Endothelial cell of umbilical vein (primary cell): ENCODE measurements at regions not wholly inside any gene's neighbourhood (a gene's known extent, or its start where the extent isn't known, plus 50 kb on each side); places are given as distances from the start of the nearest gene placed in this dataset.
"Not testable (repeated sequence)": the region's sequence is repeated elsewhere in the genome, so short reads cannot be mapped to it uniquely, and the experiment has no call there.

ENCODE experiments used
- BruUV-seq: library from RNA; stranded (reverse); fragments of 400-500 nt; replicated peaks from 2 replicates; lab custom pipeline; 2021; lab: Mats Ljungman, UMichigan
- CTCF ChIA-PET: fragments of 300-600, 350-600 bp; sonication (Branson Sonifier 250); formaldehyde crosslinking; loops from one replicate; lab custom pipeline; 2021; ENCODE audit warnings: antibody characterized with exemption, inconsistent platforms; lab: Charles Lee
- POLR2A ChIA-PET: fragments of 300-600, 350-600 bp; sonication (Branson Sonifier 250); formaldehyde crosslinking; loops from one replicate; lab custom pipeline; 2021; ENCODE audit warnings: antibody characterized with exemption, inconsistent platforms; lab: Charles Lee
- DNase-seq: peaks from one replicate; pipeline ENCODE4 v3.0.0-alpha.2; 2011; ENCODE audit warnings: low read depth, low spot score
- FAIRE-seq: peaks from 2 replicates; lab custom pipeline; 2011; peaks lifted over from hg19 to GRCh38; lab: Jason Lieb, UNC
- H2AFZ ChIP-seq: 2 replicates; pipeline ENCODE4 v1.6.0; 2012; ENCODE audit warnings: low read depth, low read length, control low read depth, inconsistent platforms
- H3K27ac ChIP-seq: 2 replicates; pipeline ENCODE4 v1.5.1; 2011; ENCODE audit warnings: low read depth, mild to moderate bottlenecking, control low read depth, low read length, moderate library complexity; ENCODE audit not compliant: insufficient read depth
- H3K27me3 ChIP-seq, 2 experiments: 2 replicates each; pipeline versions ENCODE4 v1.6.0 to v1.6.1; 2011; ENCODE audit warnings: low read length in 2 of 2, mixed read lengths in 1 of 2; ENCODE audit not compliant: control insufficient read depth in 2 of 2, insufficient read depth in 2 of 2
- H3K36me3 ChIP-seq, 2 experiments: 2 replicates in 1 of 2; 3 replicates in 1 of 2; pipeline ENCODE4 v1.5.1; 2011; ENCODE audit warnings: low read length in 2 of 2, mild to moderate bottlenecking in 1 of 2, moderate library complexity in 1 of 2; ENCODE audit not compliant: control insufficient read depth in 2 of 2, insufficient read depth in 2 of 2; ENCODE audit errors: extremely low read depth in 1 of 2
- H3K4me1 ChIP-seq: 3 replicates; pipeline ENCODE4 v1.5.1; 2011; ENCODE audit warnings: mild to moderate bottlenecking, low read length; ENCODE audit not compliant: control insufficient read depth, insufficient read depth; ENCODE audit errors: extremely low read depth
- H3K4me2 ChIP-seq: 2 replicates; pipeline ENCODE4 v1.6.1; 2011; ENCODE audit warnings: low read length, control low read depth, mixed read lengths; ENCODE audit not compliant: insufficient read depth
- H3K4me3 ChIP-seq, 3 experiments: fragments of 200-600 bp in 1 of 3; sonication (generic), shearing (Covaris generic) in 1 of 3; replicated peaks in 1 of 3; 2 replicates each; pipeline ENCODE4 v1.5.1; 2011 to 2016; ENCODE audit warnings: control low read depth in 3 of 3, low read length in 3 of 3, mild to moderate bottlenecking in 2 of 3, inconsistent platforms in 1 of 3, low read depth in 1 of 3, moderate library complexity in 1 of 3; ENCODE audit not compliant: insufficient read depth in 1 of 3
- H3K79me2 ChIP-seq: 2 replicates; pipeline ENCODE4 v1.6.0; 2012; ENCODE audit warnings: low read length, inconsistent platforms; ENCODE audit not compliant: control insufficient read depth, insufficient read depth
- H3K9ac ChIP-seq: replicated peaks from 2 replicates; pipeline ENCODE3; 2011; ENCODE audit warnings: low read length, control low read depth; ENCODE audit not compliant: insufficient read depth; ENCODE audit errors: extremely low read depth
- H3K9me1 ChIP-seq: replicated peaks from 3 replicates; pipeline ENCODE4 v1.6.0; 2011; ENCODE audit warnings: mild to moderate bottlenecking, low read length; ENCODE audit not compliant: control insufficient read depth, insufficient read depth; ENCODE audit errors: extremely low read depth
- H3K9me3 ChIP-seq: replicated peaks from 2 replicates; pipeline ENCODE4 v1.5.1; 2012; ENCODE audit warnings: low read length, inconsistent platforms; ENCODE audit not compliant: control insufficient read depth, insufficient read depth
- H4K20me1 ChIP-seq: replicated peaks from 2 replicates; pipeline ENCODE3; 2011; ENCODE audit warnings: mild to moderate bottlenecking, low read length; ENCODE audit not compliant: control insufficient read depth, insufficient read depth; ENCODE audit errors: extremely low read depth
- CTCF ChIP-seq, 2 donors: IDR thresholded peaks; 1 replicate in 1 of 2; 2 replicates in 1 of 2; pipeline ENCODE4 v1.5.1; 2011; ENCODE audit warnings: low read length in 2 of 2, mild to moderate bottlenecking in 2 of 2, moderate library complexity in 2 of 2, control low read depth in 1 of 2, inconsistent platforms in 1 of 2, low read depth in 1 of 2; ENCODE audit not compliant: insufficient read depth in 1 of 2; ENCODE audit errors: extremely low read depth in 1 of 2
- EZH2 ChIP-seq: IDR thresholded peaks from 2 replicates; pipeline ENCODE4 v1.6.1; 2012; ENCODE audit warnings: borderline replicate concordance, low read depth, mild to moderate bottlenecking, moderate library complexity, low read length, inconsistent platforms; ENCODE audit not compliant: severe bottlenecking
- FOS ChIP-seq: IDR thresholded peaks from 2 replicates; pipeline ENCODE4 v1.6.1; 2011; ENCODE audit warnings: mild to moderate bottlenecking, low read length, moderate library complexity, borderline replicate concordance; ENCODE audit not compliant: insufficient read depth
- GATA2 ChIP-seq: IDR thresholded peaks from 2 replicates; pipeline ENCODE4 v1.7.0; 2011; ENCODE audit warnings: low read depth, mild to moderate bottlenecking, moderate library complexity, mixed read lengths, low read length; ENCODE audit not compliant: insufficient read length, insufficient read depth
- JUN ChIP-seq: IDR thresholded peaks from 2 replicates; pipeline ENCODE4 v1.6.1; 2011; ENCODE audit warnings: borderline replicate concordance, low read depth; ENCODE audit not compliant: insufficient read length, insufficient read depth
- MAX ChIP-seq: IDR thresholded peaks from 2 replicates; pipeline ENCODE4 v1.6.1; 2011; ENCODE audit not compliant: insufficient read depth, insufficient read length
- MYC ChIP-seq: IDR thresholded peaks from one replicate; pipeline ENCODE4 v1.6.1; 2011; ENCODE audit warnings: mild to moderate bottlenecking, low read depth, low read length
- POLR2A ChIP-seq: IDR thresholded peaks from 2 replicates; pipeline ENCODE4 v1.6.1; 2012; ENCODE audit warnings: low read depth, mild to moderate bottlenecking, control low read depth, low read length
- POLR2AphosphoS5 ChIP-seq: IDR thresholded peaks from 2 replicates; pipeline ENCODE4 v1.6.1; 2012; ENCODE audit warnings: low read depth, mild to moderate bottlenecking, control low read depth, low read length, moderate library complexity; ENCODE audit not compliant: insufficient read depth
- dilution Hi-C: fragments of 300-500 bp; cut with MboI; formaldehyde crosslinking; loops from one replicate; pipeline ENCODE4 v1.15.0; 2019; ENCODE audit warnings: low sequenced_read_pairs; ENCODE audit not compliant: extremely low pct_ligation_motif_present
- intact Hi-C: fragments of 100-400 bp; cut with micrococcal nuclease; formaldehyde crosslinking; loops from one replicate; pipeline ENCODE4 v1.10.0; 2022

- H3K27me3 ChIP-seq, H3K9me1 ChIP-seq, H4K20me1 ChIP-seq, dilution Hi-C loops, H2AFZ ChIP-seq, H3K9me3 ChIP-seq, FAIRE-seq, H3K4me1 ChIP-seq, H3K36me3 ChIP-seq, CTCF ChIA-PET, H3K79me2 ChIP-seq, H3K9ac ChIP-seq, POLR2A ChIA-PET, H3K27ac ChIP-seq, H3K4me3 ChIP-seq, DNase-seq, H3K4me2 ChIP-seq, intact Hi-C loops, BruUV-seq: not testable (repeated sequence)
Measured at GRCh38 chr1:229134381-229135217, 136.3 kb upstream of the RAB4A start.

- ChIA-PET CTCF (no interaction called here), POLR2A (no interaction called here)
Measured at GRCh38 chr1:229135773-229136172, 135.1 kb upstream of the RAB4A start.

More at GRCh38 chr1:229135773-229136172, 135.1 kb upstream of the RAB4A start:
- DNase-seq (no peak), FAIRE-seq (no peak)
- Histone ChIP-seq H3K4me3 (no peak overlapping the region), H3K36me3 (no peaks in the 10 kb centered on the region), H3K79me2 (no peaks in the 10 kb centered on the region), H3K9me1 (no peaks in the 10 kb centered on the region), H3K9ac (no peak overlapping the region), H3K27ac (no peak overlapping the region), H3K4me1 (no peaks in the 10 kb centered on the region), H3K9me3 (no peaks in the 10 kb centered on the region), H2AFZ (no peak overlapping the region), H3K27me3 (no peaks in the 10 kb centered on the region), H4K20me1 (no peaks in the 10 kb centered on the region), H3K4me2 (no peak overlapping the region)
- no TSS peak for BruUV-seq
- intact Hi-C loops (no loop called here), dilution Hi-C loops (no loop called here)
- no peak for TF ChIP-seq POLR2AphosphoS5
- no peak for TF ChIP-seq POLR2A
- TF ChIP-seq GATA2: no peak
- no peak for TF ChIP-seq MYC
- no peak for TF ChIP-seq EZH2
- TF ChIP-seq JUN: no peak
- TF ChIP-seq CTCF (IDR thresholded peaks at IDR 0.05; ENCODE audit: extremely low read depth in 1 of 2, insufficient read depth in 1 of 2, low read depth in 1 of 2, low read length in 2 of 2): no peak
- no peak for TF ChIP-seq MAX
- TF ChIP-seq FOS: no peak
